Breast epithelium (tissue), 4 donors: ENCODE measurements at regions not wholly inside any gene's neighbourhood (a gene's known extent, or its start where the extent isn't known, plus 50 kb on each side); places are given as distances from the start of the nearest gene placed in this dataset.

Source experiments
- DNase-seq, 2 donors: peaks; one replicate each; pipeline ENCODE4 v3.0.0-alpha.2; 2019; ENCODE audit warnings: low spot score in 2 of 2
- H3K27ac ChIP-seq, 2 donors: fragments of 200-600 bp; sonication (generic) in 1 of 2; one replicate each; pipeline ENCODE4 v1.5.1; 2016 to 2019; ENCODE audit warnings: mild to moderate bottlenecking in 1 of 2
- H3K27me3 ChIP-seq, 2 donors: fragments of 200-600 bp; sonication (generic) in 1 of 2; one replicate each; pipeline versions ENCODE4 v1.5.1 to v1.6.0; 2017 to 2019; ENCODE audit warnings: control low read depth in 1 of 2, mild to moderate bottlenecking in 1 of 2
- H3K36me3 ChIP-seq: fragments of 200-600 bp; one replicate; pipeline ENCODE4 v1.5.1; 2019
- H3K4me1 ChIP-seq, 2 donors: fragments of 200-600 bp; sonication (generic); one replicate each; pipeline ENCODE4 v1.5.1; 2016 to 2019; ENCODE audit warnings: control low read depth in 1 of 2
- H3K4me3 ChIP-seq, 3 donors: fragments of 200-600 bp; sonication (generic); 1 replicate in 2 of 3; 2 replicates in 1 of 3; pipeline ENCODE4 v1.5.1; 2016 to 2019; ENCODE audit warnings: mild to moderate bottlenecking in 3 of 3, moderate library complexity in 2 of 3
- H3K9me3 ChIP-seq, 2 donors: fragments of 200-600 bp; sonication (generic) in 1 of 2; one replicate each; pipeline ENCODE4 v1.5.1; 2016 to 2019; ENCODE audit warnings: control low read depth in 1 of 2
- CTCF ChIP-seq, 3 donors: fragments of 450-650 bp; IDR thresholded peaks; one replicate each; pipeline ENCODE4 v1.5.1; 2016 to 2017; ENCODE audit warnings: antibody characterized with exemption in 3 of 3, mild to moderate bottlenecking in 3 of 3, moderate library complexity in 3 of 3
- POLR2A ChIP-seq: fragments of 450-650 bp; IDR thresholded peaks from one replicate; pipeline ENCODE4 v1.6.1; 2016; ENCODE audit warnings: antibody characterized with exemption, mild to moderate bottlenecking, moderate library complexity
- POLR2AphosphoS5 ChIP-seq, 3 donors: sonication (generic); formaldehyde crosslinking; IDR thresholded peaks; one replicate each; pipeline ENCODE4 v1.6.1; 2017; ENCODE audit warnings: antibody characterized with exemption in 3 of 3
- intact Hi-C: fragments of 100-400 bp; cut with DNase I; formaldehyde crosslinking; loops from one replicate; pipeline ENCODE4 v1.15.1; 2023; ENCODE audit warnings: low total_unique reads

- H3K27ac ChIP-seq, result no peak overlapping the region
- H3K27me3 ChIP-seq, result no peaks in the 10 kb centered on the region
- no peak for DNase-seq
- H3K36me3 ChIP-seq, result no peaks in the 10 kb centered on the region
- H3K9me3 ChIP-seq, result peaks cover 0 to 3% of the 10 kb centered on the region in 2 donors
- no peak overlapping the region for H3K4me3 ChIP-seq
- H3K4me1 ChIP-seq, result no peaks in the 10 kb centered on the region
- no peak for TF ChIP-seq CTCF (IDR thresholded peaks at IDR 0.05)
- TF ChIP-seq POLR2AphosphoS5 (IDR thresholded peaks at IDR 0.05), result no peak
- no peak for TF ChIP-seq POLR2A
- intact Hi-C loops, result no loop called here
Observed at GRCh38 chr3:30302027-30302426, 304.4 kb upstream of the TGFBR2 start.

GRCh38 chr3:30303770-30304169 lies 302.6 kb upstream of the TGFBR2 start:
- Histone ChIP-seq H3K4me1 (no peaks in the 10 kb centered on the region), H3K36me3 (no peaks in the 10 kb centered on the region), H3K27me3 (no peaks in the 10 kb centered on the region), H3K27ac (no peak overlapping the region), H3K4me3 (no peak overlapping the region), H3K9me3 (peaks cover 0 to 3% of the 10 kb centered on the region in 2 donors)
- TF ChIP-seq POLR2A (no peak), CTCF (IDR thresholded peaks at IDR 0.05) (no peak), POLR2AphosphoS5 (IDR thresholded peaks at IDR 0.05) (no peak)
- intact Hi-C loops, result no loop called here
- no peak for DNase-seq

GRCh38 chr3:30305021-30305420 lies 301.4 kb upstream of the TGFBR2 start:
- no peaks in the 10 kb centered on the region for H3K4me1 ChIP-seq
- no peaks in the 10 kb centered on the region for H3K36me3 ChIP-seq
- DNase-seq, result no peak
- H3K27me3 ChIP-seq, result no peaks in the 10 kb centered on the region
- H3K4me3 ChIP-seq, result no peak overlapping the region
- TF ChIP-seq CTCF (IDR thresholded peaks at IDR 0.05), result no peak
- no peak for TF ChIP-seq POLR2A
- no peak for TF ChIP-seq POLR2AphosphoS5 (IDR thresholded peaks at IDR 0.05)
- peaks cover 0 to 3% of the 10 kb centered on the region in 2 donors for H3K9me3 ChIP-seq
- intact Hi-C loops, result no loop called here
- H3K27ac ChIP-seq, result no peak overlapping the region

GRCh38 chr3:30306896-30307295 lies 299.5 kb upstream of the TGFBR2 start:
- intact Hi-C loops, result no loop called here
- Histone ChIP-seq H3K9me3 (peaks cover 0 to 3% of the 10 kb centered on the region in 2 donors), H3K36me3 (no peaks in the 10 kb centered on the region), H3K4me3 (no peak overlapping the region), H3K4me1 (no peaks in the 10 kb centered on the region), H3K27me3 (no peaks in the 10 kb centered on the region), H3K27ac (no peak overlapping the region)
- DNase-seq, result no peak
- TF ChIP-seq POLR2AphosphoS5 (IDR thresholded peaks at IDR 0.05) (no peak), CTCF (IDR thresholded peaks at IDR 0.05) (no peak), POLR2A (no peak)

GRCh38 chr3:30307372-30307950 lies 298.9 kb upstream of the TGFBR2 start:
- Histone ChIP-seq H3K4me3 (no peak overlapping the region), H3K27me3 (no peaks in the 10 kb centered on the region), H3K9me3 (peaks cover 0 to 3% of the 10 kb centered on the region in 2 donors), H3K36me3 (no peaks in the 10 kb centered on the region), H3K4me1 (no peaks in the 10 kb centered on the region), H3K27ac (peak overlapping the region in 1 of 2 donors; percentile 65)
- TF ChIP-seq POLR2AphosphoS5 (IDR thresholded peaks at IDR 0.05) (no peak), POLR2A (no peak), CTCF (IDR thresholded peaks at IDR 0.05) (no peak)
- DNase-seq, result no peak
- intact Hi-C loops, result no loop called here
